IPS-15b (cell line): ENCODE measurements at regions not wholly inside any gene's neighbourhood (a gene's known extent, or its start where the extent isn't known, plus 50 kb on each side); places are given as distances from the start of the nearest gene placed in this dataset.
"Not testable (repeated sequence)": the region's sequence is repeated elsewhere in the genome, so short reads cannot be mapped to it uniquely, and the experiment has no call there.

Source experiments
- H3K27me3 ChIP-seq: one replicate; pipeline ENCODE4 v1.6.1; 2013; ENCODE audit warnings: low read length; ENCODE audit not compliant: control insufficient read depth, insufficient read depth
- H3K36me3 ChIP-seq: one replicate; pipeline ENCODE4 v1.6.1; 2013; ENCODE audit warnings: low read length; ENCODE audit not compliant: control insufficient read depth, insufficient read depth
- H3K4me1 ChIP-seq: one replicate; pipeline ENCODE4 v1.6.1; 2013; ENCODE audit warnings: mild to moderate bottlenecking, low read length; ENCODE audit not compliant: control insufficient read depth, insufficient read depth
- H3K4me3 ChIP-seq: one replicate; pipeline ENCODE4 v1.5.1; 2013; ENCODE audit warnings: low read depth, low read length
- H3K9ac ChIP-seq: one replicate; pipeline ENCODE4 v1.6.1; 2013; ENCODE audit warnings: low read depth, mild to moderate bottlenecking, low read length
- H3K9me3 ChIP-seq: one replicate; pipeline ENCODE4 v1.6.1; 2013; ENCODE audit warnings: mild to moderate bottlenecking, low read length; ENCODE audit not compliant: control insufficient read depth, insufficient read depth

DNA sequence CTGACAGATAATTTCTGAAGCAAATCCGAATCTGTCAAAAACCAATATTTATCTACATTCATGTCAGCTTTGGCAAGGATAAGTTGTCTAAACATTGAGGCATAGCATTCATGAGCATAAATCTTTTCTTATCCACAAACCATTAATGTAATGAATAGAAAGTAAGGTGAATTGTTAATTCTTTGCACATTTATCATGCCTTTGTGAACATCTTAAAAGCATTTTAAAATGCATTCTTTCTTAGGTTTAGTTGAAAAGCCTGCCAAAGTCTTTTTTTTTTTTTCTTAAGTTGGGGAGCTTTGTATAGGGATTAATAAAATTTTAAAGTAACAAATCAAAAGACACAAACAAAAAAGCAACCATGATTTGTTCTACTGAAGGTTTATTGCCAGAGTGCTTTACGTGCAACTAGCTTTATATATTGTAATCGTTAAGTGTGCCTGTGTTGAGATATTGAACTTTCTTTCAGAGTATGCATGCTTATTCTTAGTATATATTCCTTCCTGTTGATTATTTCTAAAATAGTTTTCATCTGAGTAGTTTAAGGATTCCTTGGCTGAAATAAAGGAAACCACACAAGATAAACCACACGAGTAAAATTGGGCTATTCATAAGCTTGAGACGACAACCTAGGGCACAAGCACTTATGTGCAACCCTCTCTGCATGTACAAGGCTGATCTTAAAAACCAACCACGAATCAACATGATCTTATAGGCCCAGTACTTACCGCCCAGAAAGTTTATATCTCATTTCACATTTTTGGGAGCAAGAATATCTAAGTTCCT lies 1110.9 kb upstream of the CNTN5 start:
- H3K36me3 ChIP-seq = no peaks in the 10 kb centered on the region
- H3K4me3 ChIP-seq = no peak overlapping the region
- H3K4me1 ChIP-seq = no peaks in the 10 kb centered on the region
- no peaks in the 10 kb centered on the region for H3K27me3 ChIP-seq
- H3K9ac ChIP-seq = no peak overlapping the region
- H3K9me3 ChIP-seq = no peaks in the 10 kb centered on the region

- H3K9ac ChIP-seq = no peak overlapping the region
- no peaks in the 10 kb centered on the region for H3K4me1 ChIP-seq
- no peaks in the 10 kb centered on the region for H3K27me3 ChIP-seq
- no peak overlapping the region for H3K4me3 ChIP-seq
- no peaks in the 10 kb centered on the region for H3K36me3 ChIP-seq
- no peaks in the 10 kb centered on the region for H3K9me3 ChIP-seq
Observed at GRCh38 chr11:97912629-97913028, 1108.1 kb upstream of the CNTN5 start.

DNA sequence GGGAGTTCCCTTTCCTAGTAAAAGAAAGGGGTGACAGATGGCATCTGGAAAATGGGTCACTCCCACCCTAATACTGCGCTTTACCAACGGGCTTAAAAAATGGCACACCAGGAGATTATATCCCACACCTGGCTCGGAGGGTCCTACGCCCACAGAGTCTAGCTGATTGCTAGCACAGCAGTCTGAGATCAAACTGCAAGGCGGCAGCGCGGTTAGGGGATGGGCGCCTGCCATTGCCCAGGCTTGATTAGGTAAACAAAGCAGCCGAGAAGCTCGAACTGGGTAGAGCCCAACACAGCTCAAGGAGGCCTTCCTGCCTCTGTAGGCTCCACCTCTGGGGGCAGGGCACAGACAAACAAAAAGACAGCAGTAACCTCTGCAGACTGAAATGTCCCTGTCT lies 1097.8 kb upstream of the CNTN5 start:
- not testable (repeated sequence) for H3K4me1 ChIP-seq, H3K9ac ChIP-seq, H3K9me3 ChIP-seq, H3K36me3 ChIP-seq, H3K4me3 ChIP-seq, H3K27me3 ChIP-seq

- Histone ChIP-seq H3K9me3 (no peaks in the 10 kb centered on the region), H3K27me3 (no peaks in the 10 kb centered on the region), H3K4me3 (no peak overlapping the region), H3K9ac (no peak overlapping the region), H3K36me3 (no peaks in the 10 kb centered on the region), H3K4me1 (no peaks in the 10 kb centered on the region)
Observed at GRCh38 chr11:97934572-97935208, 1086.1 kb upstream of the CNTN5 start.

GRCh38 chr11:97937501-97937900 lies 1083.2 kb upstream of the CNTN5 start:
- H3K4me1 ChIP-seq = peaks cover 3% of the 10 kb centered on the region
- no peak overlapping the region for H3K9ac ChIP-seq
- H3K4me3 ChIP-seq = no peak overlapping the region
- H3K9me3 ChIP-seq = no peaks in the 10 kb centered on the region
- no peaks in the 10 kb centered on the region for H3K36me3 ChIP-seq
- no peaks in the 10 kb centered on the region for H3K27me3 ChIP-seq

DNA sequence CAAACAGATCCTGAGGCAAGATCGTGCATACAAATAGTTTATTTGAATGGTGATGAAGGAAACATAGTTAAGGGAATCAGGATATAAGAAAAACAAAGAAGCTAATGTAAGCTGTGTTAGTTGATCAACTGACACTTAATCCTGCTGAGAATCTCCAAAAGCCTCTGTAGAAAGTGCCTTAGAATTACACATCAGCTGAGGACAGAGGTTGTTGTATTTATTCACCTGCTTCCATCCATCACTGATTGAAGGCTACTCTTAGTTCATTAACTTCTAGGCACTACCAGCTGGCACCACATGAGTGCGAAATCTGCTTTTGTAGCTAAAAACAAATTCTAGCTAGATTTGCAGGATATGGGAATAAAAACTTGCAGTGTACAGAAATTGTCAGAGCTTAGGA lies 1082.0 kb upstream of the CNTN5 start:
- Histone ChIP-seq H3K4me1 (peaks cover 3% of the 10 kb centered on the region), H3K9me3 (no peaks in the 10 kb centered on the region), H3K27me3 (no peaks in the 10 kb centered on the region), H3K4me3 (no peak overlapping the region), H3K9ac (no peak overlapping the region), H3K36me3 (no peaks in the 10 kb centered on the region)

GRCh38 chr11:97943493-97943892 lies 1077.3 kb upstream of the CNTN5 start:
- Histone ChIP-seq H3K27me3 (no peaks in the 10 kb centered on the region), H3K9ac (no peak overlapping the region), H3K36me3 (no peaks in the 10 kb centered on the region), H3K9me3 (no peaks in the 10 kb centered on the region), H3K4me1 (peaks cover 3% of the 10 kb centered on the region), H3K4me3 (no peak overlapping the region)

DNA sequence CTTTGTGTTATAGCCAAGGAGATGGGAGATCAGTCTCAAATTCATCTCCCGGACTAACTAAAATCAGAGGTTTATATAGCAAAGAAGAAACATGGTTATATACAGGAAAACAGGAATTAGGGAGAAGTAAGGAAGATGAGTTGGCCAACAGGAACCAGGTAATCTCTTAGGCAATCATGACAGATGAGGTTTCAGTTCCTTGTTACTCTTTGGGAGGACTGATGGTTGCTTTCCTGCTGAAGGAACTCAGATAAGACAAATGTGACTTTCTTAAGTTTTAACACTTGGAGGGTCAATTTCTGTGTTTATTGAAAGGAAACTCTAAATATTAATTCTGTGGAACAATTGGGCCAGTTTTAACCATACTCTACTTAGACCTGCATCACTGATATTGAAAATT lies 1072.0 kb upstream of the CNTN5 start:
- Histone ChIP-seq H3K9me3 (no peaks in the 10 kb centered on the region), H3K4me3 (no peak overlapping the region), H3K4me1 (no peaks in the 10 kb centered on the region), H3K27me3 (no peaks in the 10 kb centered on the region), H3K9ac (no peak overlapping the region), H3K36me3 (no peaks in the 10 kb centered on the region)

GRCh38 chr11:97955595-97955994 lies 1065.2 kb upstream of the CNTN5 start:
- H3K4me1 ChIP-seq = no peaks in the 10 kb centered on the region
- H3K27me3 ChIP-seq = no peaks in the 10 kb centered on the region
- no peak overlapping the region for H3K9ac ChIP-seq
- H3K36me3 ChIP-seq = no peaks in the 10 kb centered on the region
- H3K9me3 ChIP-seq = no peaks in the 10 kb centered on the region
- no peak overlapping the region for H3K4me3 ChIP-seq

DNA sequence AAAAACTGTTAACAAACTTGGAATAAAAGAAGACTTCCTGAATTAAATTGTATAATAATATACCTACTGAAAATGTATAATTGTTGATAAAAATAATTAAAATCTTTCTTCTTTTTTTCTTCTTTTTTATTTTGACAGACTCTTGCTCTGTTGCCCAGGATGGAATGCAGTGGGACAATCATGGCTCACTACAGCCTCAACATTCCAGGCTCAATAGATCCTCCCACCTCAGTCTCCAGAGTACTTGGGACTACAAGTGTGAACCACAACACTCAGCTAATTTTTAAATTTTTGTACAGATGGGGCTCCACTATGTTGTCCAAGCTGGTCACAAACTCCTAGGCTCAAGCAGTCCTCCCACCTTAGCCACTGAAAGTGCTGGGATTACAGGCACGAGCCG lies 1063.8 kb upstream of the CNTN5 start:
- H3K4me1 ChIP-seq = no peaks in the 10 kb centered on the region
- H3K36me3 ChIP-seq = no peaks in the 10 kb centered on the region
- no peak overlapping the region for H3K9ac ChIP-seq
- no peaks in the 10 kb centered on the region for H3K27me3 ChIP-seq
- H3K9me3 ChIP-seq = no peaks in the 10 kb centered on the region
- no peak overlapping the region for H3K4me3 ChIP-seq

GRCh38 chr11:97961431-97961830 lies 1059.3 kb upstream of the CNTN5 start:
- no peaks in the 10 kb centered on the region for H3K27me3 ChIP-seq
- H3K9ac ChIP-seq = no peak overlapping the region
- no peaks in the 10 kb centered on the region for H3K9me3 ChIP-seq
- no peaks in the 10 kb centered on the region for H3K4me1 ChIP-seq
- no peak overlapping the region for H3K4me3 ChIP-seq
- H3K36me3 ChIP-seq = no peaks in the 10 kb centered on the region

GRCh38 chr11:97962758-97963157 lies 1058.0 kb upstream of the CNTN5 start:
- no peak overlapping the region for H3K9ac ChIP-seq
- H3K9me3 ChIP-seq = no peaks in the 10 kb centered on the region
- H3K27me3 ChIP-seq = no peaks in the 10 kb centered on the region
- H3K36me3 ChIP-seq = no peaks in the 10 kb centered on the region
- no peaks in the 10 kb centered on the region for H3K4me1 ChIP-seq
- H3K4me3 ChIP-seq = no peak overlapping the region
